Keratinocyte (primary cell): ENCODE measurements at regions not wholly inside any gene's neighbourhood (a gene's known extent, or its start where the extent isn't known, plus 50 kb on each side); places are given as distances from the start of the nearest gene placed in this dataset.

Experiments
- DNase-seq: peaks from one replicate; pipeline ENCODE4 v3.0.0-alpha.2; 2011; ENCODE audit warnings: low read depth, missing footprints, low spot score
- FAIRE-seq: peaks from 2 replicates; lab custom pipeline; 2011; peaks lifted over from hg19 to GRCh38; lab: Jason Lieb, UNC
- H2AFZ ChIP-seq: 2 replicates; pipeline ENCODE4 v1.6.0; 2012; ENCODE audit warnings: low read length, control low read depth, inconsistent platforms; ENCODE audit not compliant: control insufficient read depth
- H3K27ac ChIP-seq: 2 replicates; pipeline ENCODE4 v1.5.1; 2011; ENCODE audit warnings: low read length; ENCODE audit not compliant: control insufficient read depth, insufficient read depth
- H3K27me3 ChIP-seq: 3 replicates; pipeline ENCODE4 v1.6.0; 2011; ENCODE audit warnings: low read length; ENCODE audit not compliant: control insufficient read depth, insufficient read depth; ENCODE audit errors: extremely low read depth
- H3K36me3 ChIP-seq, 2 experiments: 2 replicates in 1 of 2; 3 replicates in 1 of 2; pipeline ENCODE4 v1.5.1; 2011; ENCODE audit warnings: low read length in 2 of 2, mild to moderate bottlenecking in 1 of 2; ENCODE audit not compliant: control insufficient read depth in 2 of 2, insufficient read depth in 2 of 2; ENCODE audit errors: extremely low read depth in 1 of 2
- H3K4me1 ChIP-seq: 3 replicates; pipeline ENCODE4 v1.5.1; 2011; ENCODE audit warnings: low read length; ENCODE audit not compliant: control insufficient read depth, insufficient read depth; ENCODE audit errors: extremely low read depth
- H3K4me2 ChIP-seq: 3 replicates; pipeline ENCODE4 v1.6.0; 2011; ENCODE audit warnings: low read depth, low read length; ENCODE audit not compliant: control insufficient read depth, insufficient read depth; ENCODE audit errors: extremely low read depth
- H3K4me3 ChIP-seq, 3 experiments: fragments of 200-600 bp in 1 of 3; sonication (generic) in 1 of 3; 2 replicates in 2 of 3; 3 replicates in 1 of 3; pipeline ENCODE4 v1.5.1; 2011 to 2016; ENCODE audit warnings: low read length in 3 of 3, mild to moderate bottlenecking in 3 of 3, control low read depth in 2 of 3, inconsistent platforms in 1 of 3, low read depth in 1 of 3, mixed read lengths in 1 of 3, mixed run types in 1 of 3, moderate library complexity in 1 of 3; ENCODE audit not compliant: control insufficient read depth in 2 of 3, insufficient read depth in 2 of 3; ENCODE audit errors: extremely low read depth in 1 of 3
- H3K79me2 ChIP-seq: 2 replicates; pipeline ENCODE4 v1.6.0; 2012; ENCODE audit warnings: low read length; ENCODE audit not compliant: control insufficient read depth, insufficient read depth
- H3K9ac ChIP-seq: 3 replicates; pipeline ENCODE4 v1.6.0; 2011; ENCODE audit warnings: low read length; ENCODE audit not compliant: control insufficient read depth, insufficient read depth; ENCODE audit errors: extremely low read depth
- H3K9me1 ChIP-seq: 3 replicates; pipeline ENCODE4 v1.6.0; 2011; ENCODE audit warnings: low read length; ENCODE audit not compliant: control insufficient read depth, insufficient read depth; ENCODE audit errors: extremely low read depth
- H3K9me3 ChIP-seq: 2 replicates; pipeline ENCODE4 v1.5.1; 2012; ENCODE audit warnings: low read depth, low read length; ENCODE audit not compliant: control insufficient read depth
- H4K20me1 ChIP-seq: 3 replicates; pipeline ENCODE4 v1.6.0; 2011; ENCODE audit warnings: low read length; ENCODE audit not compliant: control insufficient read depth, insufficient read depth; ENCODE audit errors: extremely low read depth
- EZH2 ChIP-seq: IDR thresholded peaks from one replicate; pipeline ENCODE4 v1.6.1; 2012; ENCODE audit warnings: inconsistent platforms, mild to moderate bottlenecking, low read length, moderate library complexity
- dilution Hi-C: fragments of 300-500 bp; cut with MboI; formaldehyde crosslinking; loops from one replicate; pipeline ENCODE4 v1.7.0; 2020; ENCODE audit warnings: low sequenced_read_pairs; ENCODE audit not compliant: extremely low pct_ligation_motif_present
- TF ChIP-seq, protein P1 (sequence below), 3 experiments: IDR thresholded peaks in 1 of 3; conservative IDR thresholded peaks in 1 of 3; optimal IDR thresholded peaks in 1 of 3; 2 replicates in 2 of 3; 3 replicates in 1 of 3; pipeline versions ENCODE3 to v1.5.1; 2011; ENCODE audit warnings: low read length in 3 of 3, mild to moderate bottlenecking in 3 of 3, moderate library complexity in 2 of 3, control low read depth in 1 of 3, inconsistent platforms in 1 of 3; ENCODE audit not compliant: insufficient read depth in 2 of 3; ENCODE audit errors: extremely low read depth in 1 of 3

GRCh38 chr7:46928719-46929118 is 653.2 kb downstream of the TNS3 start:
- dilution Hi-C loops = no loop called here
- Histone ChIP-seq H3K4me2 (no peak overlapping the region), H3K27me3 (no peaks in the 10 kb centered on the region)

DNA sequence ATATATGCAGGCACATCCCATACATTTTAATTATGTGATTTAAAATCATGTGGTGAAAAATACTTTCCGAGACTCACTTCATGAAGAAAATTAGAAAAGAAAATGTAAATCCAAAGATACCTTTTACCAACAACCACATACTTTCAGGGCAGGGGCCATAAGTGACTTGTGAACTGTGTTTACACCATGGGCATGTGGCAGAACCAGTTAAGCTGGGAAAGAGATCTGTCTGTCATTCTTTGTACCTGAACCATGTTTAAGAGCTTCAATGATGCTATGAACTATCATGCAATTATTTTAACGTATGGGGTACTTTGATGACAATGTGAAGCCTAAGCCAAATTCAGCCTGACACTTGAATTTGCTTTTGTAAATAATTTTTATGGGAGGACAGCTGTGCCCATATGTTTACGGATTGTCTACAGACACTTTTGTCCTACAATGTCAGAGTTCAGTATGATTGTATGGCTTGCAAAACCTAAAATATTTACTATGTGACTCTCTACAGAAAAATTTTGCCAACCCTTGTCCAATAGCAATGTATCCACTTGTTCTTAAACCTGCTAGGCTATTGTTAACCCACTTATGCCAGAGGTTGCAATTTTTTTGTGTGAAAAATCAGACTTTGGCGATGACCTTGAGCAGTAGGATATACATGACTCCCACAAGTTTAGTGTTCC is 654.6 kb downstream of the TNS3 start:
- Histone ChIP-seq H3K9me3 (no peaks in the 10 kb centered on the region), H3K9me1 (no peaks in the 10 kb centered on the region), H4K20me1 (no peaks in the 10 kb centered on the region), H2AFZ (no peak overlapping the region), H3K27me3 (no peaks in the 10 kb centered on the region), H3K4me1 (peaks cover 18% of the 10 kb centered on the region), H3K27ac (no peak overlapping the region), H3K36me3 (no peaks in the 10 kb centered on the region), H3K4me3 (no peak overlapping the region), H3K9ac (no peak overlapping the region), H3K79me2 (no peaks in the 10 kb centered on the region), H3K4me2 (no peak overlapping the region)
- DNase-seq (no peak), FAIRE-seq (no peak)
- TF ChIP-seq, protein P1, sequence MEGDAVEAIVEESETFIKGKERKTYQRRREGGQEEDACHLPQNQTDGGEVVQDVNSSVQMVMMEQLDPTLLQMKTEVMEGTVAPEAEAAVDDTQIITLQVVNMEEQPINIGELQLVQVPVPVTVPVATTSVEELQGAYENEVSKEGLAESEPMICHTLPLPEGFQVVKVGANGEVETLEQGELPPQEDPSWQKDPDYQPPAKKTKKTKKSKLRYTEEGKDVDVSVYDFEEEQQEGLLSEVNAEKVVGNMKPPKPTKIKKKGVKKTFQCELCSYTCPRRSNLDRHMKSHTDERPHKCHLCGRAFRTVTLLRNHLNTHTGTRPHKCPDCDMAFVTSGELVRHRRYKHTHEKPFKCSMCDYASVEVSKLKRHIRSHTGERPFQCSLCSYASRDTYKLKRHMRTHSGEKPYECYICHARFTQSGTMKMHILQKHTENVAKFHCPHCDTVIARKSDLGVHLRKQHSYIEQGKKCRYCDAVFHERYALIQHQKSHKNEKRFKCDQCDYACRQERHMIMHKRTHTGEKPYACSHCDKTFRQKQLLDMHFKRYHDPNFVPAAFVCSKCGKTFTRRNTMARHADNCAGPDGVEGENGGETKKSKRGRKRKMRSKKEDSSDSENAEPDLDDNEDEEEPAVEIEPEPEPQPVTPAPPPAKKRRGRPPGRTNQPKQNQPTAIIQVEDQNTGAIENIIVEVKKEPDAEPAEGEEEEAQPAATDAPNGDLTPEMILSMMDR (optimal IDR thresholded peaks at IDR 0.05 in 1 of 3, IDR thresholded peaks at IDR 0.05 in 1 of 3, conservative IDR thresholded peaks at IDR 0.05 in 1 of 3; ENCODE audit: extremely low read depth in 1 of 3, insufficient read depth in 2 of 3, low read length in 3 of 3) = no peak
- no peak for TF ChIP-seq EZH2
- dilution Hi-C loops = no loop called here

More at GRCh38 chr7:46928719-46929118, 653.2 kb downstream of the TNS3 start:
- H4K20me1 ChIP-seq = no peaks in the 10 kb centered on the region
- FAIRE-seq = peak; percentile 53
- H3K9me1 ChIP-seq = no peaks in the 10 kb centered on the region
- no peak overlapping the region for H3K4me3 ChIP-seq
- H2AFZ ChIP-seq = peak overlapping the region; percentile 25
- no peak overlapping the region for H3K27ac ChIP-seq
- no peaks in the 10 kb centered on the region for H3K79me2 ChIP-seq
- no peak overlapping the region for H3K9ac ChIP-seq
- no peak for DNase-seq
- H3K4me1 ChIP-seq = peaks cover 31% of the 10 kb centered on the region
- H3K9me3 ChIP-seq = no peaks in the 10 kb centered on the region
- no peak for TF ChIP-seq EZH2
- TF ChIP-seq, protein P1 (optimal IDR thresholded peaks at IDR 0.05 in 1 of 3, IDR thresholded peaks at IDR 0.05 in 1 of 3, conservative IDR thresholded peaks at IDR 0.05 in 1 of 3; ENCODE audit: extremely low read depth in 1 of 3, insufficient read depth in 2 of 3, low read length in 3 of 3) = no peak
- H3K36me3 ChIP-seq = no peaks in the 10 kb centered on the region
